Left lung (tissue), 4 donors: ENCODE measurements at regions not wholly inside any gene's neighbourhood (a gene's known extent, or its start where the extent isn't known, plus 50 kb on each side); places are given as distances from the start of the nearest gene placed in this dataset.

Source experiments
- ATAC-seq: fragments of 200-7000 bp; cut with Tn5 transposase; one replicate; pipeline ENCODE4 v1.9.1; 2020; ENCODE audit warnings: moderate library complexity
- DNase-seq, 4 donors: peaks; one replicate each; pipeline ENCODE4 v3.0.0-alpha.2; 2013 to 2020
- H3K27ac ChIP-seq, 2 donors: fragments of 200-600 bp; sonication (generic) in 1 of 2; one replicate each; pipeline versions ENCODE4 v1.5.0 to v1.8.0; 2020 to 2021
- H3K27me3 ChIP-seq, 2 donors: fragments of 200-600 bp; sonication (generic) in 1 of 2; one replicate each; pipeline versions ENCODE4 v1.5.0 to v1.8.0; 2020 to 2021
- H3K36me3 ChIP-seq, 2 donors: fragments of 200-600 bp; sonication (generic) in 1 of 2; one replicate each; pipeline versions ENCODE4 v1.5.0 to v1.8.0; 2020 to 2021
- H3K4me1 ChIP-seq, 2 donors: fragments of 200-600 bp; one replicate each; pipeline ENCODE4 v1.8.0; 2021
- H3K4me3 ChIP-seq, 2 donors: fragments of 200-600 bp; sonication (generic) in 1 of 2; one replicate each; pipeline versions ENCODE4 v1.5.0 to v1.8.0; 2020 to 2021; ENCODE audit warnings: mild to moderate bottlenecking in 1 of 2
- H3K9me3 ChIP-seq, 2 donors: fragments of 200-600 bp; sonication (generic) in 1 of 2; one replicate each; pipeline versions ENCODE4 v1.5.0 to v1.8.0; 2020 to 2021
- CTCF ChIP-seq, 2 donors: fragments of 200-600 bp; sonication (generic) in 1 of 2; IDR thresholded peaks; one replicate each; pipeline versions ENCODE4 v1.5.0 to v1.8.0; 2021; ENCODE audit warnings: antibody characterized with exemption in 2 of 2
- intact Hi-C, 2 donors: fragments of 100-400 bp; cut with DNase I; formaldehyde crosslinking; loops; one replicate each; pipeline versions ENCODE4 v1.11.2 to v1.14.2; 2022
- donor health status: DM: no; HTN: yes; CAD: no.
- donor health status: DM: no; HTN: no; CAD: no.

GRCh38 chr9:108331596-108331995, 524.2 kb downstream of the ACTL7B start:
- intact Hi-C loops, result no loop called here
- Histone ChIP-seq H3K27me3 (no peaks in the 10 kb centered on the region), H3K4me3 (no peak overlapping the region), H3K36me3 (no peaks in the 10 kb centered on the region), H3K4me1 (no peaks in the 10 kb centered on the region), H3K9me3 (peaks cover 0 to 27% of the 10 kb centered on the region in 2 donors), H3K27ac (no peak overlapping the region)
- DNase-seq (no peak), ATAC-seq (no peak)
- TF ChIP-seq CTCF (IDR thresholded peaks at IDR 0.05), result no peak

GRCh38 chr9:108325406-108325805, 530.4 kb downstream of the ACTL7B start:
- H3K4me1 ChIP-seq, result no peaks in the 10 kb centered on the region
- ATAC-seq (no peak), DNase-seq (no peak)
- no peaks in the 10 kb centered on the region for H3K36me3 ChIP-seq
- intact Hi-C loops, result no loop called here
- no peak overlapping the region for H3K4me3 ChIP-seq
- no peak for TF ChIP-seq CTCF (IDR thresholded peaks at IDR 0.05)
- peaks cover 0 to 38% of the 10 kb centered on the region in 2 donors for H3K9me3 ChIP-seq
- no peak overlapping the region for H3K27ac ChIP-seq
- no peaks in the 10 kb centered on the region for H3K27me3 ChIP-seq

GRCh38 chr9:108323615-108324014, 532.2 kb downstream of the ACTL7B start:
- Histone ChIP-seq H3K36me3 (no peaks in the 10 kb centered on the region), H3K4me1 (no peaks in the 10 kb centered on the region), H3K27me3 (no peaks in the 10 kb centered on the region), H3K27ac (no peak overlapping the region), H3K9me3 (peaks cover 0 to 31% of the 10 kb centered on the region in 2 donors), H3K4me3 (no peak overlapping the region)
- TF ChIP-seq CTCF (IDR thresholded peaks at IDR 0.05), result no peak
- intact Hi-C loops, result no loop called here
- ATAC-seq, result no peak
- no peak for DNase-seq

GRCh38 chr9:108322326-108323098, 533.3 kb downstream of the ACTL7B start:
- H3K4me3 ChIP-seq, result no peak overlapping the region
- H3K36me3 ChIP-seq, result no peaks in the 10 kb centered on the region
- intact Hi-C loops, result no loop called here
- no peaks in the 10 kb centered on the region for H3K27me3 ChIP-seq
- H3K9me3 ChIP-seq, result peaks cover 0 to 20% of the 10 kb centered on the region in 2 donors
- ATAC-seq (no peak), DNase-seq (no peak)
- no peak for TF ChIP-seq CTCF (IDR thresholded peaks at IDR 0.05)
- H3K27ac ChIP-seq, result no peak overlapping the region
- H3K4me1 ChIP-seq, result no peaks in the 10 kb centered on the region

GRCh38 chr9:108316630-108317029, 539.2 kb downstream of the ACTL7B start:
- peak; percentile 54 for ATAC-seq
- no peak overlapping the region for H3K4me3 ChIP-seq
- TF ChIP-seq CTCF (IDR thresholded peaks at IDR 0.05), result no peak

More at GRCh38 chr9:108316630-108317029, 539.2 kb downstream of the ACTL7B start:
- Histone ChIP-seq H3K4me1 (no peaks in the 10 kb centered on the region), H3K9me3 (no peaks in the 10 kb centered on the region), H3K27me3 (no peaks in the 10 kb centered on the region), H3K27ac (no peak overlapping the region), H3K36me3 (no peaks in the 10 kb centered on the region)
- intact Hi-C loops, result no loop called here
- DNase-seq, result no peak
